Liver (tissue), 3 donors: ENCODE measurements at regions not wholly inside any gene's neighbourhood (a gene's known extent, or its start where the extent isn't known, plus 50 kb on each side); places are given as distances from the start of the nearest gene placed in this dataset.

Source experiments
- CTCF ChIP-seq: fragments of 150-350 bp; IDR thresholded peaks from 2 replicates; pipeline ENCODE4 v1.5.1; 2017; ENCODE audit warnings: improper control_type of control experiment, low read depth, low read length; ENCODE audit not compliant: missing input control
- GABPA ChIP-seq, 2 donors: IDR thresholded peaks in 1 of 2; conservative IDR thresholded peaks in 1 of 2; 2 replicates each; pipeline ENCODE4 v1.6.1; 2016; ENCODE audit warnings: antibody characterized with exemption in 2 of 2, mild to moderate bottlenecking in 1 of 2, moderate library complexity in 1 of 2
- JUND ChIP-seq, 2 donors: IDR thresholded peaks; 2 replicates each; pipeline ENCODE4 v1.6.1; 2016; ENCODE audit warnings: antibody characterized with exemption in 2 of 2
- NR2F2 ChIP-seq: IDR thresholded peaks from 2 replicates; pipeline ENCODE4 v1.6.1; 2016; ENCODE audit warnings: antibody characterized with exemption
- RAD21 ChIP-seq, 2 donors: IDR thresholded peaks; 2 replicates each; pipeline ENCODE4 v1.6.1; 2016; ENCODE audit warnings: antibody characterized with exemption in 2 of 2, mild to moderate bottlenecking in 2 of 2
- SP1 ChIP-seq: IDR thresholded peaks from 2 replicates; pipeline ENCODE4 v1.6.1; 2018; ENCODE audit warnings: antibody characterized with exemption, mild to moderate bottlenecking
- donor health status: healthy.
- donor health status: healthy.

GRCh38 chr4:4681653-4682052 is 139.8 kb upstream of the STX18 start:
- no peak for TF ChIP-seq CTCF
- no peak for TF ChIP-seq SP1
- TF ChIP-seq RAD21 (IDR thresholded peaks at IDR 0.05): no peak
- TF ChIP-seq GABPA (IDR thresholded peaks at IDR 0.05 in 1 of 2, conservative IDR thresholded peaks at IDR 0.05 in 1 of 2): no peak
- no peak for TF ChIP-seq NR2F2
- TF ChIP-seq JUND (IDR thresholded peaks at IDR 0.05): no peak
